Vagina (tissue), 2 donors: ENCODE measurements at regions not wholly inside any gene's neighbourhood (a gene's known extent, or its start where the extent isn't known, plus 50 kb on each side); places are given as distances from the start of the nearest gene placed in this dataset.

Experiments
- CTCF ChIP-seq, 3 experiments: fragments of 450-650 bp in 2 of 3; fragments of 200-600 bp in 1 of 3; sonication (generic) in 1 of 3; IDR thresholded peaks; one replicate each; pipeline ENCODE4 v1.5.1; 2017 to 2019; ENCODE audit warnings: antibody characterized with exemption in 3 of 3, mild to moderate bottlenecking in 2 of 3, moderate library complexity in 2 of 3
- POLR2AphosphoS5 ChIP-seq, 2 donors: sonication (generic); formaldehyde crosslinking; IDR thresholded peaks; one replicate each; pipeline ENCODE4 v1.9.0; 2017; ENCODE audit warnings: antibody characterized with exemption in 2 of 2, mild to moderate bottlenecking in 2 of 2, low read depth in 1 of 2; ENCODE audit not compliant: insufficient read depth in 1 of 2

GRCh38 chr12:124383028-124383427, 88.1 kb downstream of the RFLNA start:
- TF ChIP-seq POLR2AphosphoS5 (IDR thresholded peaks at IDR 0.05; ENCODE audit: insufficient read depth in 1 of 2, low read depth in 1 of 2) = no peak
- TF ChIP-seq CTCF (IDR thresholded peaks at IDR 0.05) = no peak
